ENCODE measurements at regions not wholly inside any gene's neighbourhood (a gene's known extent, or its start where the extent isn't known, plus 50 kb on each side); places are given as distances from the start of the nearest gene placed in this dataset.

DNA sequence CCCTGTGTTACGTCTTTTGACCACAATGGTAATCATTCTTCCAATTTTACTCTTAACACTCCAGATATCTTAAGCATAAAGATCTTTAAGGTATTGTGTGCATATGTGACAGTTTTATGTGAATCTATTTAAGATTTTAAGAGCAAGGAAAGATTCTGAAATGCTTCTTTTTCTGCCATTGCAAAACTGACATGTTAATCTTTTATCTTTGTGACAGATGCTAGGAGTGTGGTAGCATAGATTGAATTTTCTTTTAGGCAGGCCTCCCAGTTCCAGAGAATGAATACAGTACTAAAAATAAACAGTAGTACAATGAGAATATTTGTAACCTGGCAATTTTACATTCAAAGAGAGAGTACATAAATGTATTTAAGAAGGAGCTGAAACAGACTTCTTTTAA lies 232.5 kb upstream of the ZSWIM2 start:
- H3K27ac ChIP-seq (replicated peaks), result no peak overlapping the region
- peaks cover 2% of the 10 kb centered on the region for H3K9me3 ChIP-seq (replicated peaks)
- no peaks in the 10 kb centered on the region for H3K27me3 ChIP-seq (ENCODE audit: low read depth)
- DNase-seq, result no peak
- H3K36me3 ChIP-seq, result no peaks in the 10 kb centered on the region
- no peak for TF ChIP-seq CTCF (IDR thresholded peaks at IDR 0.05; ENCODE audit: borderline replicate concordance)
- no peak overlapping the region for H3K4me3 ChIP-seq
- intact Hi-C loops (cut with micrococcal nuclease), result no loop called here
- H3K4me1 ChIP-seq, result no peaks in the 10 kb centered on the region

DNA sequence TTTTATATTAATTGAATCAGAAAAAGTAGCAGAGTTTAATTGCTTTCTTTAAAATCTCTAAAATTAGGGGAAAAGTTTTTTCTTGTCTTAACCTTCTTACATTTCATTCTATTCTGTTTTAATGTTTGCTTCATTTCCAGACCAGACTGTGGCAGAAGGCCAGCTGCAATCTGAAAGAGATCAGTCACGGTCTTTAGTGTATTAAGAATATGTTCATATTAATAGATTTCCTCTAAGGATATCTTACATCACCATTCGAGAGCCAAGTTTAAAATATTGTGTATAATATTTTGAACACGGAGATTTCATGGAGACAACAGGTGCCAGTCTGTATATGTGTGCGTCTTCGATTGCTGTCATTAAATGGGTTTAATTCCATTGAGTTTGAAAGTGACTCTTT lies 230.9 kb upstream of the ZSWIM2 start:
- H3K27ac ChIP-seq (replicated peaks), result no peak overlapping the region
- H3K4me1 ChIP-seq, result peaks cover 8% of the 10 kb centered on the region
- TF ChIP-seq CTCF (IDR thresholded peaks at IDR 0.05; ENCODE audit: borderline replicate concordance), result no peak
- no peaks in the 10 kb centered on the region for H3K36me3 ChIP-seq
- no peaks in the 10 kb centered on the region for H3K27me3 ChIP-seq (ENCODE audit: low read depth)
- intact Hi-C loops (cut with micrococcal nuclease), result no loop called here
- H3K4me3 ChIP-seq, result no peak overlapping the region
- peaks cover 6% of the 10 kb centered on the region for H3K9me3 ChIP-seq (replicated peaks)
- no peak for DNase-seq

DNA sequence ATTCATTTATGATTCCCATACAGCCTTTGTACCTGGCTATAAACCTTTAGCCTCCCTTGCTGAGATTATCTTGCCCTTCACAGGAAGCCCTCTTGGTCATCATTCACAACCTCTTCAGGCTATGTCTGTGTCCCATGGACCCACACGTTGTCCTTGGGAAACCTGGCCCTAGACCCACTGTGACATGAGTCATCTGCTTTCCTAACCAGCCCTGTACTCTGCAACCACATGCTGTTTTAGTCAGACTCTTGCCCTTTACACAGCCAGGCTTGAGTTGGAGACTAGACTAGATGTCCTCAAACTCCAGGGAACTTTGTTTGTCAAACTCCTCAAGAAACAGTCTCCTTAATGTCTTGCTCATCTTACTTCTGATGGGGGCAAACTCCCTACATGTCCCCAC lies 229.3 kb upstream of the ZSWIM2 start:
- DNase-seq, result no peak
- TF ChIP-seq CTCF (IDR thresholded peaks at IDR 0.05; ENCODE audit: borderline replicate concordance), result no peak
- Histone ChIP-seq H3K9me3 (replicated peaks) (peaks cover 6% of the 10 kb centered on the region), H3K4me3 (no peak overlapping the region), H3K4me1 (peaks cover 10% of the 10 kb centered on the region), H3K27me3 (ENCODE audit: low read depth) (no peaks in the 10 kb centered on the region), H3K27ac (replicated peaks) (no peak overlapping the region), H3K36me3 (no peaks in the 10 kb centered on the region)
- intact Hi-C loops (cut with micrococcal nuclease), result no loop called here

DNA sequence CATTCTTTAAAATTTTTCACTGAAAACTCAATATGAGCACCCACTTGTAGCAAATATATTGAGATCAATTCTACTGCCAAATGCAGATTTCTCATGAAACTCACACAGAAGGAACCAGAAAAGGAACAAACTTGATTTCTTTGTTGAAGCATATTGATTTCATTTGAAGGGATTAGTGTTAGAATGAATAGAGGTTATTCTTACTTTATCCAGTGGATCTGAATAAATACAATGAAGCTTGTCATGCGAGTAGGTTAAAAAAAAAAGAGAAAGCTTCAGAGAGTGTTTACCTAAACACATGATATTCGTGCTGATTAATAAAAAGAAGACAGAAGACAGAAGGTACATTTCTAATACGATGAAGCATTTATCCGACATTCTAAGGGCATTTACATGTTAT lies 226.7 kb upstream of the ZSWIM2 start:
- intact Hi-C loops (cut with micrococcal nuclease), result no loop called here
- no peak for TF ChIP-seq CTCF (IDR thresholded peaks at IDR 0.05; ENCODE audit: borderline replicate concordance)
- no peak for DNase-seq

DNA sequence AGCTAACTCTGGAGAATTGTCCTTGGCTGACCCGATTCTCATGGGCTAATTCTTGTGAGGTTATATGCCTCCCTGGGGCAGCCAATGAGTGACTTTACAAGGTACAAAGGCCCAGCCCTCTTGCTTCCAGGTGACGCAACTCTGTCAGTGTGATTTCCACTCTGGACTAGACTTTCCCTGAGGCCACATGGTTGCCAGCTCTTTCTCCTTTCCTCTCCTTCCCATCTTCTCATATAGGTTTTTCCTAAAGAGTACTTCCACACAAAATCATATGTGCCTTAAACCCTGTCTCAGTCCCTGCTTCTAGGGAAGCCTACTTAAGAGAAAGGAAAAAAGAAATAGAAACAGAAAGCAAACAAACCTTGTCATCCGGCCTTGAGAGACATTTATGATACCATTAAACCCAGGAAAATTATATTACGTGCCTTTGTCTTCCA lies 226.2 kb upstream of the ZSWIM2 start:
- intact Hi-C loops (cut with micrococcal nuclease), result no loop called here
- Histone ChIP-seq H3K27ac (replicated peaks) (peak overlapping the region; percentile 69), H3K4me1 (peaks cover 10% of the 10 kb centered on the region), H3K27me3 (ENCODE audit: low read depth) (no peaks in the 10 kb centered on the region), H3K4me3 (no peak overlapping the region), H3K36me3 (no peaks in the 10 kb centered on the region), H3K9me3 (replicated peaks) (peaks cover 6% of the 10 kb centered on the region)
- peak; percentile 19 for DNase-seq
- no peak for TF ChIP-seq CTCF (IDR thresholded peaks at IDR 0.05; ENCODE audit: borderline replicate concordance)

More for the DNA sequence above, 226.7 kb upstream of the ZSWIM2 start:
- Histone ChIP-seq H3K36me3 (no peaks in the 10 kb centered on the region), H3K4me1 (peaks cover 10% of the 10 kb centered on the region), H3K9me3 (replicated peaks) (peaks cover 6% of the 10 kb centered on the region), H3K27ac (replicated peaks) (peak overlapping the region; percentile 69), H3K4me3 (no peak overlapping the region), H3K27me3 (ENCODE audit: low read depth) (no peaks in the 10 kb centered on the region)

DNA sequence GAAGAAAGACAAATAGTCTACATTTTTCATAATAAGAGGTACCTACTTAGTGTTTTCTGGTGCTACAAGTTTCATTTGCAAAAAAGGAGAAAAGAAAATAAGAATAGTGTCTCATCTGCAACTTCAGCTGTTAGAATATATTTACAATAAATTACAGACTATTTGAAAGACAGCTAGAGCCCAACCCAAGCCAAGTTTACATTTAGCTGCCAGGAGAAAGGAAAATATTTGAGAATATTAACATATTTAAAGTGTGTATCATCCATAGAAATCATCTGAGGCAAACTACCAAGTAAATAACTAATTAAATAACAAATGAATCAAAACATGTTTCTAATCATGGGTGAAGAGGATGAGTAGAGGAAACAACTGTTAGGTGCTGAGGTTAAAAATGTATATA lies 209.2 kb upstream of the ZSWIM2 start:
- Histone ChIP-seq H3K36me3 (no peaks in the 10 kb centered on the region), H3K27ac (replicated peaks) (no peak overlapping the region), H3K4me3 (no peak overlapping the region), H3K27me3 (ENCODE audit: low read depth) (no peaks in the 10 kb centered on the region), H3K4me1 (no peaks in the 10 kb centered on the region), H3K9me3 (replicated peaks) (peaks cover 2% of the 10 kb centered on the region)
- intact Hi-C loops (cut with micrococcal nuclease), result no loop called here
- no peak for DNase-seq
- no peak for TF ChIP-seq CTCF (IDR thresholded peaks at IDR 0.05; ENCODE audit: borderline replicate concordance)

Measured in left ventricle myocardium inferior (tissue), 1 donor.